CD14-positive monocyte (primary cell): ENCODE measurements at regions not wholly inside any gene's neighbourhood (a gene's known extent, or its start where the extent isn't known, plus 50 kb on each side); places are given as distances from the start of the nearest gene placed in this dataset.

Experiments used
- DNase-seq, 3 donors: peaks; one replicate each; pipeline ENCODE4 v3.0.0-alpha.2; 2011 to 2022
- H2AFZ ChIP-seq: 2 replicates; pipeline ENCODE4 v1.6.0; 2012; ENCODE audit warnings: mild to moderate bottlenecking, low read depth, low read length, inconsistent platforms; ENCODE audit not compliant: insufficient read depth, poor library complexity, severe bottlenecking
- H3K27ac ChIP-seq, 2 donors: 1 replicate in 1 of 2; 2 replicates in 1 of 2; pipeline ENCODE4 v1.5.1; 2012 to 2013; ENCODE audit warnings: low read length in 2 of 2, control low read depth in 1 of 2, inconsistent platforms in 1 of 2, low read depth in 1 of 2, mild to moderate bottlenecking in 1 of 2
- H3K27me3 ChIP-seq, 2 donors: one replicate each; pipeline versions ENCODE4 v1.6.0 to v1.6.1; 2011 to 2013; ENCODE audit warnings: low read length in 2 of 2; ENCODE audit not compliant: control insufficient read depth in 2 of 2, insufficient read depth in 2 of 2
- H3K36me3 ChIP-seq, 2 donors: replicated peaks in 1 of 2; 1 replicate in 1 of 2; 2 replicates in 1 of 2; pipeline versions ENCODE4 v1.5.1 to v1.6.1; 2012 to 2013; ENCODE audit warnings: low read length in 2 of 2, control low read depth in 1 of 2, inconsistent platforms in 1 of 2, mild to moderate bottlenecking in 1 of 2; ENCODE audit not compliant: insufficient read depth in 2 of 2, control insufficient read depth in 1 of 2
- H3K4me1 ChIP-seq, 2 donors: 1 replicate in 1 of 2; 2 replicates in 1 of 2; pipeline versions ENCODE4 v1.5.1 to v1.6.1; 2012 to 2013; ENCODE audit warnings: low read length in 2 of 2, control low read depth in 1 of 2, inconsistent platforms in 1 of 2, mild to moderate bottlenecking in 1 of 2, moderate library complexity in 1 of 2; ENCODE audit not compliant: insufficient read depth in 2 of 2, control insufficient read depth in 1 of 2
- H3K4me2 ChIP-seq: replicated peaks from 2 replicates; pipeline ENCODE3; 2012; ENCODE audit warnings: low read length, moderate library complexity, mild to moderate bottlenecking; ENCODE audit not compliant: poor library complexity, severe bottlenecking; ENCODE audit errors: extremely low read depth
- H3K4me3 ChIP-seq, 3 experiments: fragments of 200-600 bp in 1 of 3; sonication (generic) in 1 of 3; replicated peaks in 1 of 3; 1 replicate in 2 of 3; 2 replicates in 1 of 3; pipeline ENCODE4 v1.5.1; 2011 to 2013; ENCODE audit warnings: low read length in 3 of 3, mild to moderate bottlenecking in 3 of 3, control low read depth in 2 of 3, low read depth in 2 of 3, inconsistent platforms in 1 of 3, moderate library complexity in 1 of 3
- H3K79me2 ChIP-seq: 2 replicates; pipeline ENCODE4 v1.6.0; 2012; ENCODE audit warnings: mild to moderate bottlenecking, control low read depth, inconsistent platforms, low read length, moderate library complexity; ENCODE audit not compliant: insufficient read depth
- H3K9ac ChIP-seq: 2 replicates; pipeline ENCODE4 v1.6.0; 2017; ENCODE audit warnings: low read length, mild to moderate bottlenecking; ENCODE audit not compliant: insufficient read depth, poor library complexity, severe bottlenecking
- H3K9me3 ChIP-seq, 2 donors: replicated peaks in 1 of 2; 1 replicate in 1 of 2; 2 replicates in 1 of 2; pipeline versions ENCODE4 v1.5.1 to v1.6.1; 2012 to 2013; ENCODE audit warnings: low read length in 2 of 2, control low read depth in 1 of 2; ENCODE audit not compliant: control insufficient read depth in 1 of 2, insufficient read depth in 1 of 2
- H4K20me1 ChIP-seq: 2 replicates; pipeline ENCODE4 v1.6.0; 2012; ENCODE audit warnings: mild to moderate bottlenecking, low read length, control low read depth, moderate library complexity; ENCODE audit not compliant: insufficient read depth
- H3K27ac Mint-ChIP-seq, 7 donors: one replicate each; pipeline ENCODE4 v1.8.0; 2020; ENCODE audit warnings: mild to moderate bottlenecking in 7 of 7, mixed read lengths in 7 of 7, moderate library complexity in 6 of 7, inconsistent platforms in 2 of 7
- H3K27me3 Mint-ChIP-seq, 3 donors: one replicate each; pipeline ENCODE4 v1.8.0; 2021 to 2022; ENCODE audit warnings: low read depth in 3 of 3, mild to moderate bottlenecking in 3 of 3, mixed read lengths in 3 of 3, moderate library complexity in 3 of 3, inconsistent platforms in 1 of 3
- H3K36me3 Mint-ChIP-seq, 2 donors: one replicate each; pipeline ENCODE4 v1.8.0; 2020; ENCODE audit warnings: mixed read lengths in 2 of 2, inconsistent platforms in 1 of 2, mild to moderate bottlenecking in 1 of 2
- H3K4me1 Mint-ChIP-seq: one replicate; pipeline ENCODE4 v1.8.0; 2020; ENCODE audit warnings: mild to moderate bottlenecking, mixed read lengths
- H3K4me3 Mint-ChIP-seq, 2 donors: one replicate each; pipeline ENCODE4 v1.8.0; 2020; ENCODE audit warnings: mild to moderate bottlenecking in 2 of 2, mixed read lengths in 2 of 2, moderate library complexity in 1 of 2
- H3K9me3 Mint-ChIP-seq, 7 donors: one replicate each; pipeline ENCODE4 v1.8.0; 2020 to 2022; ENCODE audit warnings: mixed read lengths in 7 of 7, mild to moderate bottlenecking in 6 of 7, moderate library complexity in 6 of 7, inconsistent platforms in 2 of 7
- WGBS: methylation state at CpG from one replicate; pipeline ENCODE4 v1.1.5; 2013; ENCODE audit warnings: missing lambda C conversion rate; ENCODE audit not compliant: insufficient coverage; 5-methylcytosine and 5-hydroxymethylcytosine counted together
- intact Hi-C, 2 donors: fragments of 100-400 bp; cut with micrococcal nuclease; formaldehyde crosslinking; loops; one replicate each; pipeline versions ENCODE4 v1.15.0 to v1.15.1; 2023
- TF ChIP-seq, protein P1 (sequence below): fragments of 200-600 bp; IDR thresholded peaks from one replicate; pipeline ENCODE4 v1.8.0; 2022; ENCODE audit warnings: antibody characterized with exemption, mild to moderate bottlenecking

DNA sequence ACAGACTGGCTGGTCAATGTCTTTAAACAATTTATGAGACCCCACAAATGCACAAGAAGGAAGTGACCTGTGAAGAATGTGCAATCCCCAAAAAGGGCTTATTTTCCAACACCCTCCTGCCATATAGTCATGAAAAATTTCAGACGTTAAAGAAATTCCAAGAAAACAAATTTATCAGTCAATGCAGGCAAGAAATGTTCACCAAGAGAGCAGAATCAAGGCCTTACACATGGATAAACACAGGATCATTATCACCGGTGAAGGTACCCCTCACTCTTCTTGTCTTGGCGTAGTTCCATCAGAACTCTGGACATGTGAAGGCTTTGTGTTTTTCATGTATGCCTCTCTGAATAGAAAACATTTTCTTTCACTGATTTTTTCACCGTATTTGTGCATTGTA lies 186.7 kb upstream of the GALNTL6 start:
- TF ChIP-seq, protein P1, sequence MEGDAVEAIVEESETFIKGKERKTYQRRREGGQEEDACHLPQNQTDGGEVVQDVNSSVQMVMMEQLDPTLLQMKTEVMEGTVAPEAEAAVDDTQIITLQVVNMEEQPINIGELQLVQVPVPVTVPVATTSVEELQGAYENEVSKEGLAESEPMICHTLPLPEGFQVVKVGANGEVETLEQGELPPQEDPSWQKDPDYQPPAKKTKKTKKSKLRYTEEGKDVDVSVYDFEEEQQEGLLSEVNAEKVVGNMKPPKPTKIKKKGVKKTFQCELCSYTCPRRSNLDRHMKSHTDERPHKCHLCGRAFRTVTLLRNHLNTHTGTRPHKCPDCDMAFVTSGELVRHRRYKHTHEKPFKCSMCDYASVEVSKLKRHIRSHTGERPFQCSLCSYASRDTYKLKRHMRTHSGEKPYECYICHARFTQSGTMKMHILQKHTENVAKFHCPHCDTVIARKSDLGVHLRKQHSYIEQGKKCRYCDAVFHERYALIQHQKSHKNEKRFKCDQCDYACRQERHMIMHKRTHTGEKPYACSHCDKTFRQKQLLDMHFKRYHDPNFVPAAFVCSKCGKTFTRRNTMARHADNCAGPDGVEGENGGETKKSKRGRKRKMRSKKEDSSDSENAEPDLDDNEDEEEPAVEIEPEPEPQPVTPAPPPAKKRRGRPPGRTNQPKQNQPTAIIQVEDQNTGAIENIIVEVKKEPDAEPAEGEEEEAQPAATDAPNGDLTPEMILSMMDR: no peak
- 93% methylated on average over 2 of the region's 4 CpGs for WGBS
- Histone ChIP-seq H3K4me2 (no peak overlapping the region), H3K27ac (no peak overlapping the region), H3K27me3 (no peaks in the 10 kb centered on the region), H3K9me3 (no peaks in the 10 kb centered on the region), H3K9ac (no peak overlapping the region), H3K36me3 (no peaks in the 10 kb centered on the region), H4K20me1 (no peaks in the 10 kb centered on the region), H3K4me1 (peaks cover 3 to 5% of the 10 kb centered on the region in 2 donors), H3K79me2 (no peaks in the 10 kb centered on the region), H2AFZ (no peak overlapping the region), H3K4me3 (no peak overlapping the region)
- intact Hi-C loops: no loop called here
- Mint-ChIP-seq H3K4me1 (peaks cover 16% of the 10 kb centered on the region), H3K36me3 (no peaks in the 10 kb centered on the region), H3K27ac (no peak overlapping the region), H3K27me3 (no peaks in the 10 kb centered on the region), H3K4me3 (no peak overlapping the region), H3K9me3 (peaks cover 0 to 5% (median 0%) of the 10 kb centered on the region in 7 donors)
- DNase-seq: no peak

DNA sequence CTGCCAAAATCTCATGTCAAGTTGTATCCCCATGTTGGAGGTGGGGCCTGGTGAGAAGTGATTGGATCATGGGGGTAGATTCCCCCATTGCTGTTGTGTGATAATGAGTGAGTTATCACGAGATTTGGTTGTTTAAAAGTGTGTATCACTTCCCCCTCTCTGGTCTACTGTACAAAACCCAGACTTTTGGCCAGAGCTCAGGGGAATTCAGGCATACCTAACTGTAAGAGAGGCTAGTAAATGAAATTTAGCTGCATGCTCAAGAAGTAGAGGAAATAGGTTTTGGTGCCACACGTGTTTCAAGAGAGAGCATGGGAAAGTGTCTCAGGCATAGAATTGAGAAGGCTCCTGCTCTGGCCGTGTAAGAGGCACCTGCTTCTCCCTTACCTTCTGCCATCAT lies 190.5 kb upstream of the GALNTL6 start:
- no peak overlapping the region for H3K4me3 ChIP-seq
- no peaks in the 10 kb centered on the region for H3K36me3 Mint-ChIP-seq
- WGBS: 100% methylated on average over 1 of the region's 3 CpGs
- no peaks in the 10 kb centered on the region for H3K79me2 ChIP-seq
- no peaks in the 10 kb centered on the region for H4K20me1 ChIP-seq
- H3K4me1 Mint-ChIP-seq: peaks cover 5% of the 10 kb centered on the region
- H3K27ac ChIP-seq: no peak overlapping the region
- DNase-seq: no peak
- no peaks in the 10 kb centered on the region for H3K36me3 ChIP-seq
- TF ChIP-seq, protein P1: no peak
- H3K4me2 ChIP-seq: no peak overlapping the region
- H2AFZ ChIP-seq: no peak overlapping the region
- no peaks in the 10 kb centered on the region for H3K27me3 ChIP-seq
- no peak overlapping the region for H3K9ac ChIP-seq
- no peaks in the 10 kb centered on the region for H3K27me3 Mint-ChIP-seq
- intact Hi-C loops: no loop called here
- no peak overlapping the region for H3K4me3 Mint-ChIP-seq
- no peak overlapping the region for H3K27ac Mint-ChIP-seq
- H3K4me1 ChIP-seq: no peaks in the 10 kb centered on the region
- H3K9me3 ChIP-seq: no peaks in the 10 kb centered on the region
- H3K9me3 Mint-ChIP-seq: peaks cover 0 to 2% (median 0%) of the 10 kb centered on the region in 7 donors
